Ovary (tissue), 3 donors: ENCODE measurements at regions not wholly inside any gene's neighbourhood (a gene's known extent, or its start where the extent isn't known, plus 50 kb on each side); places are given as distances from the start of the nearest gene placed in this dataset.

Experiments used
- POLR2A ChIP-seq: fragments of 450-650 bp; IDR thresholded peaks from one replicate; pipeline ENCODE4 v1.6.1; 2017; ENCODE audit warnings: antibody characterized with exemption, mild to moderate bottlenecking, moderate library complexity
- TF ChIP-seq, protein P1 (sequence below), 3 donors: fragments of 450-650 bp in 2 of 3; fragments of 200-600 bp in 1 of 3; IDR thresholded peaks; one replicate each; pipeline versions ENCODE4 v1.5.1 to v1.8.0; 2016 to 2022; ENCODE audit warnings: antibody characterized with exemption in 3 of 3, mild to moderate bottlenecking in 1 of 3
- donor health status: DM: no; HTN: no; CAD: no.

DNA sequence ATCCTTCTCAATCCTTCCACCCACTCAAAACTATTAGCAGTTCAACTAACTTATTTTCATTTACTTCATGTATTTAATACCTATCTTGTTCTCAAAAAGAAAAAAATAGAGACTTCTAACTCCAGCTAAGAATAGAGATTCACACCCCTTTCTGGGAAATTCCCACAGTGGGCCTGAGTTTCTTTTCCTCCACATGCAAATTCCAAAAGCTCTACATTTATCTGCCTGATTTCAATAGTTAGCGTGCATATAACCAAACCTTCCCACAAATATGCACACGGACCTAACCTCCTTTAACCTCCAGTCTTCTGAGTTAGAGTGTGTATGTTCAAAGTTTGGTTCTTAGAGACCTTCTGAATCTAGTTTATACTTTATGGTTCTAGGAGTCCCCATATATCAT, 62.5 kb downstream of the GRIN2B start:
- TF ChIP-seq, protein P1, sequence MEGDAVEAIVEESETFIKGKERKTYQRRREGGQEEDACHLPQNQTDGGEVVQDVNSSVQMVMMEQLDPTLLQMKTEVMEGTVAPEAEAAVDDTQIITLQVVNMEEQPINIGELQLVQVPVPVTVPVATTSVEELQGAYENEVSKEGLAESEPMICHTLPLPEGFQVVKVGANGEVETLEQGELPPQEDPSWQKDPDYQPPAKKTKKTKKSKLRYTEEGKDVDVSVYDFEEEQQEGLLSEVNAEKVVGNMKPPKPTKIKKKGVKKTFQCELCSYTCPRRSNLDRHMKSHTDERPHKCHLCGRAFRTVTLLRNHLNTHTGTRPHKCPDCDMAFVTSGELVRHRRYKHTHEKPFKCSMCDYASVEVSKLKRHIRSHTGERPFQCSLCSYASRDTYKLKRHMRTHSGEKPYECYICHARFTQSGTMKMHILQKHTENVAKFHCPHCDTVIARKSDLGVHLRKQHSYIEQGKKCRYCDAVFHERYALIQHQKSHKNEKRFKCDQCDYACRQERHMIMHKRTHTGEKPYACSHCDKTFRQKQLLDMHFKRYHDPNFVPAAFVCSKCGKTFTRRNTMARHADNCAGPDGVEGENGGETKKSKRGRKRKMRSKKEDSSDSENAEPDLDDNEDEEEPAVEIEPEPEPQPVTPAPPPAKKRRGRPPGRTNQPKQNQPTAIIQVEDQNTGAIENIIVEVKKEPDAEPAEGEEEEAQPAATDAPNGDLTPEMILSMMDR (IDR thresholded peaks at IDR 0.05): no peak
- TF ChIP-seq POLR2A: no peak
